GM23338 (cell line): ENCODE measurements at regions not wholly inside any gene's neighbourhood (a gene's known extent, or its start where the extent isn't known, plus 50 kb on each side); places are given as distances from the start of the nearest gene placed in this dataset.

Source experiments
- ATAC-seq: fragments of 200-7000 bp; cut with Tn5 transposase; 3 replicates; pipeline ENCODE4 v1.9.1; 2020
- DNase-seq: peaks from one replicate; pipeline ENCODE4 v3.0.0-alpha.2; 2015; ENCODE audit warnings: low spot score
- H2AFZ ChIP-seq: fragments of 200-600 bp; sonication (generic); 2 replicates; pipeline ENCODE4 v1.8.0; 2016; ENCODE audit warnings: antibody characterized with exemption, mild to moderate bottlenecking, moderate library complexity
- H3F3A ChIP-seq: fragments of 200-600 bp; sonication (generic); replicated peaks from 2 replicates; pipeline ENCODE4 v1.8.0; 2017; ENCODE audit warnings: antibody characterized with exemption, mixed run types, low read depth
- H3K27ac ChIP-seq: fragments of 200-600 bp; sonication (generic); 2 replicates; pipeline ENCODE4 v1.6.1; 2016; ENCODE audit warnings: low read depth
- H3K27me3 ChIP-seq: fragments of 200-600 bp; sonication (generic); 2 replicates; pipeline ENCODE4 v1.8.0; 2016; ENCODE audit warnings: mild to moderate bottlenecking, mixed run types, moderate library complexity; ENCODE audit not compliant: insufficient read depth
- H3K36me3 ChIP-seq: fragments of 200-600 bp; sonication (generic); 2 replicates; pipeline ENCODE4 v1.8.0; 2016; ENCODE audit warnings: mild to moderate bottlenecking; ENCODE audit not compliant: insufficient read depth
- H3K4me1 ChIP-seq: fragments of 200-600 bp; sonication (generic); 2 replicates; pipeline ENCODE4 v1.8.0; 2016; ENCODE audit warnings: mild to moderate bottlenecking, moderate library complexity; ENCODE audit not compliant: insufficient read depth
- H3K4me2 ChIP-seq: fragments of 200-600 bp; sonication (generic); 2 replicates; pipeline ENCODE4 v1.7.1; 2017; ENCODE audit warnings: mixed run types
- H3K4me3 ChIP-seq: fragments of 200-600 bp; sonication (generic); 2 replicates; pipeline ENCODE4 v1.6.1; 2016; ENCODE audit warnings: mixed run types
- H3K79me2 ChIP-seq: fragments of 200-600 bp; sonication (generic); replicated peaks from 2 replicates; pipeline ENCODE4 v1.8.0; 2017; ENCODE audit warnings: mild to moderate bottlenecking; ENCODE audit not compliant: insufficient read depth
- H3K9me2 ChIP-seq: fragments of 200-600 bp; sonication (generic); 2 replicates; pipeline ENCODE4 v1.8.0; 2017; ENCODE audit not compliant: insufficient read depth
- H4K20me1 ChIP-seq: fragments of 200-600 bp; sonication (generic); replicated peaks from 2 replicates; pipeline ENCODE4 v1.8.0; 2017; ENCODE audit warnings: mild to moderate bottlenecking; ENCODE audit not compliant: insufficient read depth
- H3K27ac Mint-ChIP-seq: 2 replicates; pipeline ENCODE4 v1.8.0; 2020; ENCODE audit warnings: inconsistent platforms, mild to moderate bottlenecking, moderate library complexity, mixed read lengths
- H3K27me3 Mint-ChIP-seq: 3 replicates; pipeline ENCODE4 v1.8.0; 2022; ENCODE audit warnings: low read depth, mild to moderate bottlenecking, moderate library complexity, mixed read lengths, inconsistent platforms; ENCODE audit not compliant: insufficient read depth, poor library complexity
- H3K36me3 Mint-ChIP-seq: 3 replicates; pipeline ENCODE4 v1.8.0; 2021; ENCODE audit warnings: low read depth, mild to moderate bottlenecking, inconsistent platforms, moderate library complexity, mixed read lengths
- H3K4me1 Mint-ChIP-seq: 3 replicates; pipeline ENCODE4 v1.8.0; 2020; ENCODE audit warnings: mild to moderate bottlenecking, inconsistent platforms, mixed read lengths
- H3K4me3 Mint-ChIP-seq: 3 replicates; pipeline ENCODE4 v1.8.0; 2021; ENCODE audit warnings: moderate library complexity, mild to moderate bottlenecking, inconsistent platforms, mixed read lengths
- H3K9me3 Mint-ChIP-seq: 3 replicates; pipeline ENCODE4 v1.8.0; 2020; ENCODE audit warnings: moderate library complexity, mild to moderate bottlenecking, inconsistent platforms, mixed read lengths
- CREB1 ChIP-seq: fragments of 250-450 bp; sonication (Bioruptor Pico); IDR thresholded peaks from 2 replicates; pipeline ENCODE4 v1.5.0; 2020; ENCODE audit warnings: low read depth, mild to moderate bottlenecking, moderate library complexity
- CTCF ChIP-seq, 2 experiments: fragments of 200-600 bp in 1 of 2; sonication (generic) in 1 of 2; conservative IDR thresholded peaks; 2 replicates each; pipeline versions ENCODE4 v1.5.1 to v1.6.1; 2016 to 2017; ENCODE audit warnings: antibody characterized with exemption in 2 of 2, low read depth in 2 of 2, mild to moderate bottlenecking in 2 of 2, moderate library complexity in 1 of 2
- ETS1 ChIP-seq: IDR thresholded peaks from 2 replicates; pipeline ENCODE4 v1.6.1; 2016; ENCODE audit warnings: antibody characterized with exemption
- EZH2 ChIP-seq: fragments of 200-600 bp; sonication (generic); IDR thresholded peaks from one replicate; pipeline ENCODE4 v1.8.0; 2017; ENCODE audit warnings: antibody characterized with exemption, mild to moderate bottlenecking, low read depth; ENCODE audit not compliant: unreplicated experiment
- EZH2phosphoT487 ChIP-seq: fragments of 200-600 bp; sonication (generic); IDR thresholded peaks from one replicate; pipeline ENCODE4 v1.8.1; 2018; ENCODE audit warnings: antibody characterized with exemption; ENCODE audit not compliant: unreplicated experiment
- JUNB ChIP-seq: IDR thresholded peaks from one replicate; pipeline ENCODE4 v1.6.1; 2016; ENCODE audit warnings: antibody characterized with exemption; ENCODE audit not compliant: unreplicated experiment
- NANOG ChIP-seq: IDR thresholded peaks from 2 replicates; pipeline ENCODE4 v1.6.1; 2016; ENCODE audit warnings: antibody characterized with exemption, borderline replicate concordance
- POLR2AphosphoS5 ChIP-seq: IDR thresholded peaks from 2 replicates; pipeline ENCODE4 v1.6.1; 2016; ENCODE audit warnings: antibody characterized with exemption, low read depth
- REST ChIP-seq: IDR thresholded peaks from one replicate; pipeline ENCODE4 v1.6.1; 2018; ENCODE audit warnings: antibody characterized with exemption; ENCODE audit not compliant: unreplicated experiment
- ZNF331 ChIP-seq: fragments of 250-450 bp; sonication (Bioruptor Pico); IDR thresholded peaks from 2 replicates; pipeline ENCODE4 v1.5.0; 2020; ENCODE audit warnings: low read depth, mild to moderate bottlenecking, moderate library complexity
- ZNF462 ChIP-seq: fragments of 250-450 bp; sonication (Bioruptor Pico); IDR thresholded peaks from 2 replicates; pipeline ENCODE4 v1.5.0; 2020; ENCODE audit warnings: mild to moderate bottlenecking, moderate library complexity

GRCh38 chr1:81430236-81430938 lies 370.3 kb upstream of the ADGRL2 start:
- Mint-ChIP-seq H3K27me3 (peaks cover 5% of the 10 kb centered on the region), H3K27ac (peak overlapping the region; percentile 81), H3K36me3 (peaks cover 14% of the 10 kb centered on the region), H3K4me3 (no peak overlapping the region; the same call in 2 of the 3 replicates), H3K4me1 (peaks cover 60% of the 10 kb centered on the region), H3K9me3 (peaks cover 3% of the 10 kb centered on the region; the same call in 2 of the 3 replicates)
- H4K20me1 ChIP-seq: no peaks in the 10 kb centered on the region
- peaks cover 46% of the 10 kb centered on the region for H3K4me1 ChIP-seq
- H3K27ac ChIP-seq: peak overlapping the region; percentile 91
- peaks cover 4% of the 10 kb centered on the region; the same call in 1 of the 2 replicates for H3K9me2 ChIP-seq
- peak; percentile 61 for ATAC-seq
- H3K4me3 ChIP-seq: no peak overlapping the region
- no peaks in the 10 kb centered on the region for H3K27me3 ChIP-seq
- DNase-seq: no peak
- no peaks in the 10 kb centered on the region for H3F3A ChIP-seq
- TF ChIP-seq ETS1 (no peak), POLR2AphosphoS5 (no peak), CREB1 (CRISPR knock-in tag) (no peak), ZNF462 (CRISPR knock-in tag) (no peak), ZNF331 (CRISPR knock-in tag) (no peak), NANOG (no peak), REST (no peak), EZH2 (no peak), CTCF (conservative IDR thresholded peaks at IDR 0.05; ENCODE audit: low read depth in 2 of 2) (no peak), EZH2phosphoT487 (no peak), JUNB (no peak)
- no peaks in the 10 kb centered on the region for H3K79me2 ChIP-seq
- H3K36me3 ChIP-seq: no peaks in the 10 kb centered on the region
- H3K4me2 ChIP-seq: peak overlapping the region; percentile 60
- peak overlapping the region; percentile 7; the same call in 1 of the 2 replicates for H2AFZ ChIP-seq
